ENCODE measurements at regions not wholly inside any gene's neighbourhood (a gene's known extent, or its start where the extent isn't known, plus 50 kb on each side); places are given as distances from the start of the nearest gene placed in this dataset.

DNA sequence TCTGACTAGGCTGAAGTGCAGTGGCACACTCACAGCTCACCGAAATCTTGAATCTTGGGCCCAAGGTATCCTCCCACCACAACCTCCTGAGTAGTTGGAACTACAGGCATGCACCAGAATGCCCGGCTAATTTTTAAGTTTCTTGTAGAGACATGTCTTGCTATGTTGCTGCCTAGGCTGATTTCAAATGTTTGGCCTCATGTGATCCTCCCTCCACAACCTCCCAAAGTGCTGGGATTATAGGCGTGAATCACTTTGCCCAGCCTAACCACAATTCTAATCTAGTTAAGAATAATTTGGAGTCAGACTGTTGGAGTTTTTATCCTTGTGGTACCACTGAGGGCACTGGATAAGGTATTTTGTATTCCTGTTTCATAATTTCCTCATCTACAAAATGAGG lies 317.5 kb upstream of the AGA start:
- TF ChIP-seq, protein P1, sequence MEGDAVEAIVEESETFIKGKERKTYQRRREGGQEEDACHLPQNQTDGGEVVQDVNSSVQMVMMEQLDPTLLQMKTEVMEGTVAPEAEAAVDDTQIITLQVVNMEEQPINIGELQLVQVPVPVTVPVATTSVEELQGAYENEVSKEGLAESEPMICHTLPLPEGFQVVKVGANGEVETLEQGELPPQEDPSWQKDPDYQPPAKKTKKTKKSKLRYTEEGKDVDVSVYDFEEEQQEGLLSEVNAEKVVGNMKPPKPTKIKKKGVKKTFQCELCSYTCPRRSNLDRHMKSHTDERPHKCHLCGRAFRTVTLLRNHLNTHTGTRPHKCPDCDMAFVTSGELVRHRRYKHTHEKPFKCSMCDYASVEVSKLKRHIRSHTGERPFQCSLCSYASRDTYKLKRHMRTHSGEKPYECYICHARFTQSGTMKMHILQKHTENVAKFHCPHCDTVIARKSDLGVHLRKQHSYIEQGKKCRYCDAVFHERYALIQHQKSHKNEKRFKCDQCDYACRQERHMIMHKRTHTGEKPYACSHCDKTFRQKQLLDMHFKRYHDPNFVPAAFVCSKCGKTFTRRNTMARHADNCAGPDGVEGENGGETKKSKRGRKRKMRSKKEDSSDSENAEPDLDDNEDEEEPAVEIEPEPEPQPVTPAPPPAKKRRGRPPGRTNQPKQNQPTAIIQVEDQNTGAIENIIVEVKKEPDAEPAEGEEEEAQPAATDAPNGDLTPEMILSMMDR (IDR thresholded peaks at IDR 0.05; ENCODE audit: low read length): no peak
- no peak for TF ChIP-seq EZH2phosphoT487 (IDR thresholded peaks at IDR 0.05; ENCODE audit: low read length)

Measured in MM.1S (cell line).